22Rv1 (cell line): ENCODE measurements at regions not wholly inside any gene's neighbourhood (a gene's known extent, or its start where the extent isn't known, plus 50 kb on each side); places are given as distances from the start of the nearest gene placed in this dataset.

ENCODE experiments used
- H3K27ac ChIP-seq: fragments of 450-650 bp; 2 replicates; pipeline ENCODE4 v1.5.1; 2017
- ZFX ChIP-seq: fragments of 450-650 bp; IDR thresholded peaks from 2 replicates; pipeline ENCODE4 v1.6.1; 2017; ENCODE audit warnings: antibody characterized with exemption, borderline replicate concordance
- TF ChIP-seq, protein P1 (sequence below): fragments of 450-650 bp; IDR thresholded peaks from 2 replicates; pipeline ENCODE4 v1.5.1; 2017; ENCODE audit warnings: mild to moderate bottlenecking

DNA sequence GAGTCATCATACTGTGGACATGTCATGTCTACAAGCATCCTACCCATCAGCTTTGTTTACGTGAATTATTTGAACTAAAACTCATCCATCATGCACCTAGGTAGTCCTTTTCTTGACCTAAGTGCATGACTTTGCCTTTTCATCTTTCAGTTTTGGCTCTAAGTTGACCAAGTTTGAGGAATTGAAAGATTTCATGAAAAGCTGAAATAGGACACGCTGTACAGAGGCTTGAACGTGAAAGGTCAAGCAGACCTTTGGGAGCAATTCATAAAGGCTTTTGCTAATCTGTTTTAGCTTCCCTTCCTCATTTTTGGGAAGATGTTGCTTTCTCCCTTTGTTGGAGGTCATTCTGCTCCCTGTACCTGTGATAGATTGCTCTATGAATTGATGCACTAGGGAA is 55.1 kb upstream of the MLIP start:
- no peak overlapping the region for H3K27ac ChIP-seq
- TF ChIP-seq ZFX, result no peak
- TF ChIP-seq, protein P1, sequence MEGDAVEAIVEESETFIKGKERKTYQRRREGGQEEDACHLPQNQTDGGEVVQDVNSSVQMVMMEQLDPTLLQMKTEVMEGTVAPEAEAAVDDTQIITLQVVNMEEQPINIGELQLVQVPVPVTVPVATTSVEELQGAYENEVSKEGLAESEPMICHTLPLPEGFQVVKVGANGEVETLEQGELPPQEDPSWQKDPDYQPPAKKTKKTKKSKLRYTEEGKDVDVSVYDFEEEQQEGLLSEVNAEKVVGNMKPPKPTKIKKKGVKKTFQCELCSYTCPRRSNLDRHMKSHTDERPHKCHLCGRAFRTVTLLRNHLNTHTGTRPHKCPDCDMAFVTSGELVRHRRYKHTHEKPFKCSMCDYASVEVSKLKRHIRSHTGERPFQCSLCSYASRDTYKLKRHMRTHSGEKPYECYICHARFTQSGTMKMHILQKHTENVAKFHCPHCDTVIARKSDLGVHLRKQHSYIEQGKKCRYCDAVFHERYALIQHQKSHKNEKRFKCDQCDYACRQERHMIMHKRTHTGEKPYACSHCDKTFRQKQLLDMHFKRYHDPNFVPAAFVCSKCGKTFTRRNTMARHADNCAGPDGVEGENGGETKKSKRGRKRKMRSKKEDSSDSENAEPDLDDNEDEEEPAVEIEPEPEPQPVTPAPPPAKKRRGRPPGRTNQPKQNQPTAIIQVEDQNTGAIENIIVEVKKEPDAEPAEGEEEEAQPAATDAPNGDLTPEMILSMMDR, result no peak

DNA sequence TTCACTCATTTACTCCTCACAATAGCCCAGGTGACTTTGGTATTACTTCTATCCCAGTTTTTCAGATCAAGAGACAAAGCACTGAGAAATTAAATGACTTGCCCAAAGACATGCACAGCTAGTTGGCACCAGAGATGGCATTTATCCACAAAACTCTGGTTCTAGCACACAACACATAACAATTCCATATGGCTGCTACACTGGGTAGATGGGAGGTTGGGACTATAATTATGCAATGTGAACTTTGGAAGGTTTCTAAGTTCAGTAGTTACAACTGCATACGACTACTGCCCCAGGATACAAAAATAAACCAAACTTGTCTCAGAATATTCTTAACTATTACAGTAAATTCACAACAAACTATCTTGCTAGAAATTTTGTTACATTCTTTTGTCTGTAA is 54.2 kb upstream of the MLIP start:
- H3K27ac ChIP-seq, result no peak overlapping the region
- TF ChIP-seq, protein P1, result no peak
- no peak for TF ChIP-seq ZFX

DNA sequence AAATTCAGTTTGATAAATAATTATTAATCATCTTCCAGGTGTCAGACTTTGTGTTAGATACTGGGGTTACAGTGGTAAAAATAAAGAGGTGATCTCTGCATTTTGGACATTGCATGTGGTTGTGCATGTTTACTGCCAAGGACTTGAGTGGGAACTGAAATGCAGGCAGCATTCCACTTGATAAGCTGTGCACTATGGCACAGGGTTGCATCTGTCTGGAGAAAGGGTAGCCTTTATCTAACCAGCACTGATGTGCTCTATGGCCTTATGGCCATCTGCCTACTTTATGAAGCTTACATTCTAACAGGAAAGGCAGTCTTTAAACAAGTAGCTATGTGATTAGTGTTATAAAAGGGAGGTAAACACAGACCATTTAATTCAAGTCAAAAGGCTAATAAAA is 53.0 kb upstream of the MLIP start:
- TF ChIP-seq, protein P1, result no peak
- no peak for TF ChIP-seq ZFX
- H3K27ac ChIP-seq, result no peak overlapping the region

DNA sequence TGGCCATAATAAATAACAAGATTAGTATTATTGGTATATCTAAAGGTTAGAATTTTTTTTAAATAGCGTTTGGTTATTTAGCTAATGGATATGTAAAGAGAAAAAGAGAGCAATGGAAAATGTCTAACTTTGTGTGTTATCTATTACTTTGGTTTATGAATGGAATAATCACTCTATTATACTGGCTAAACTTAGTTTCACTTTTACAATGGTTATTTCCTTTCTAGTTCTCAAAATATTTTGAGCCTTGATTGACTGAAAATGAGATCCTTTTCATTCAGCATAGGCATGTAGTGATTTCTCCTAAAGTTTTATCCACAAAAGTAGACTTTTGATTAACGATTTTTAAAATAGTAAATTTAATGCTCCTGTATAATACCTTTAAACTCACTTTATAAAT is 51.6 kb upstream of the MLIP start:
- no peak overlapping the region for H3K27ac ChIP-seq
- TF ChIP-seq, protein P1, result no peak
- TF ChIP-seq ZFX, result no peak

DNA sequence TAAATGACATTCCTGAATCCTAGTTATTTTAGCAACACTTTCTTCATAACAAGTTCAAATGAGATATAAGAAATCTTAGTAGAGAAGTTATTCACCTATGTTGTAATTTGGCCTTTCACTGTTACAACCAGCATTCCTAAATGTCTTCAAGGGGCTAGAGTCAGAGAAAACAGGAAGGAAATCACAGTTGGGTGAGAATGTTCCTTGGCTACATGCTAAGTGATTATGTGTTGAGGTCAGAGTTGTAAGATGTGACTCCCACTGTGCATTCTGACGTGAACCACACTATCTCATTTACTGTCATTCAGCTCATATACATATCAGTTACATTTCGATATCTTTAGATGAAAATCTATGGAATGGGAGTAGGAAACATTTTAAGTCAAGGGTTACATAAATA is 51.0 kb upstream of the MLIP start:
- no peak overlapping the region for H3K27ac ChIP-seq
- no peak for TF ChIP-seq ZFX
- TF ChIP-seq, protein P1, result no peak
